A549 (cell line): ENCODE measurements at regions not wholly inside any gene's neighbourhood (a gene's known extent, or its start where the extent isn't known, plus 50 kb on each side); places are given as distances from the start of the nearest gene placed in this dataset.
"Not testable (repeated sequence)": the region's sequence is repeated elsewhere in the genome, so short reads cannot be mapped to it uniquely, and the experiment has no call there.

Experiments used
- ATAC-seq, 2 experiments: fragments of 200-7000 bp in 1 of 2; fragments of >200 bp in 1 of 2; cut with Nextera tagmentation in 1 of 2; cut with Tn5 transposase in 1 of 2; 3 replicates each; pipeline versions ENCODE4 v1.8.0 to v1.9.1; 2018 to 2020; ENCODE audit warnings: mild to moderate bottlenecking in 1 of 2, moderate library complexity in 1 of 2
- CTCF ChIA-PET: fragments of 300-600 bp; sonication (Branson Sonifier 250); formaldehyde crosslinking; extraction: SDS; loops from one replicate; lab custom pipeline; 2021; ENCODE audit warnings: antibody characterized with exemption, inconsistent platforms; lab: Yijun Ruan, JAX
- POLR2A ChIA-PET: fragments of 350-600 bp; formaldehyde crosslinking; extraction: SDS; loops from one replicate; lab custom pipeline; 2021; ENCODE audit warnings: antibody characterized with exemption, inconsistent platforms; lab: Yijun Ruan, JAX
- DNase-seq, 2 experiments: peaks; one replicate each; pipeline versions ENCODE4 v3.0.0 to v3.0.0-alpha.2; 2011 to 2016; ENCODE audit warnings: low read depth in 1 of 2, low spot score in 1 of 2
- FAIRE-seq: peaks from 2 replicates; lab custom pipeline; 2011; peaks lifted over from hg19 to GRCh38; lab: Jason Lieb, UNC
- H3K27ac ChIP-seq, 2 experiments: fragments of >200 bp; sonication (Bioruptor Twin); formaldehyde crosslinking; 3 replicates each; pipeline ENCODE4 v1.5.1; 2016 to 2017
- H3K4me1 ChIP-seq: fragments of >200 bp; sonication (Bioruptor Twin); formaldehyde crosslinking; 3 replicates; pipeline ENCODE4 v1.6.1; 2016
- H3K4me2 ChIP-seq: fragments of >200 bp; sonication (Bioruptor Twin); formaldehyde crosslinking; 3 replicates; pipeline ENCODE4 v1.6.1; 2016
- H3K4me3 ChIP-seq: fragments of >200 bp; sonication (Bioruptor Twin); formaldehyde crosslinking; 3 replicates; pipeline ENCODE4 v1.5.1; 2016
- H3K9me3 ChIP-seq: fragments of >200 bp; sonication (Bioruptor Twin); formaldehyde crosslinking; 3 replicates; pipeline ENCODE4 v1.6.1; 2016
- ATOH8 ChIP-seq: fragments of 250-450 bp; sonication (Bioruptor Pico); IDR thresholded peaks from 2 replicates; pipeline ENCODE4 v1.5.0; 2020; ENCODE audit warnings: low read depth, mild to moderate bottlenecking, moderate library complexity
- BCL3 ChIP-seq: fragments of >200 bp; sonication (Bioruptor Twin); formaldehyde crosslinking; IDR thresholded peaks from 3 replicates; pipeline ENCODE4 v1.6.1; 2016
- BHLHE40 ChIP-seq: IDR thresholded peaks from 2 replicates; pipeline ENCODE4 v1.6.1; 2012; ENCODE audit warnings: low read depth, low read length, inconsistent platforms
- ELK1 ChIP-seq: fragments of 150-350 bp; IDR thresholded peaks from 2 replicates; pipeline ENCODE4 v1.6.1; 2014; ENCODE audit warnings: low read depth, mild to moderate bottlenecking, low read length
- FOSB ChIP-seq: fragments of 250-450 bp; sonication (Bioruptor Pico); IDR thresholded peaks from 2 replicates; pipeline ENCODE4 v1.5.0; 2020; ENCODE audit warnings: mild to moderate bottlenecking, moderate library complexity
- FOXS1 ChIP-seq: fragments of 250-450 bp; sonication (Bioruptor Pico); IDR thresholded peaks from 2 replicates; pipeline ENCODE4 v1.5.0; 2020; ENCODE audit warnings: mild to moderate bottlenecking, moderate library complexity
- GATA3 ChIP-seq: IDR thresholded peaks from 2 replicates; pipeline ENCODE4 v1.6.1; 2012; ENCODE audit warnings: borderline replicate concordance
- HEYL ChIP-seq: fragments of 250-450 bp; sonication (Bioruptor Pico); IDR thresholded peaks from 2 replicates; pipeline ENCODE4 v1.8.0; 2021; ENCODE audit warnings: mild to moderate bottlenecking, moderate library complexity
- HOXB13 ChIP-seq: fragments of 250-450 bp; sonication (Bioruptor Pico); IDR thresholded peaks from 2 replicates; pipeline ENCODE4 v1.5.0; 2020; ENCODE audit warnings: low read depth, mild to moderate bottlenecking, moderate library complexity
- POLR2A ChIP-seq: IDR thresholded peaks from 2 replicates; pipeline ENCODE4 v1.6.1; 2012; ENCODE audit warnings: mild to moderate bottlenecking, low read length
- RAD21 ChIP-seq, 2 experiments: fragments of >200 bp in 1 of 2; sonication (Bioruptor Twin) in 1 of 2; formaldehyde crosslinking in 1 of 2; IDR thresholded peaks in 1 of 2; conservative IDR thresholded peaks in 1 of 2; 2 replicates in 1 of 2; 3 replicates in 1 of 2; pipeline ENCODE4 v1.6.1; 2012 to 2018; ENCODE audit warnings: inconsistent platforms in 1 of 2
- REST ChIP-seq: fragments of 200-600 bp; sonication (generic); IDR thresholded peaks from 2 replicates; pipeline ENCODE4 v1.6.1; 2016; ENCODE audit warnings: antibody characterized with exemption, mild to moderate bottlenecking, moderate library complexity
- SMC3 ChIP-seq: fragments of >200 bp; sonication (Bioruptor Twin); formaldehyde crosslinking; IDR thresholded peaks from 3 replicates; pipeline ENCODE4 v1.6.1; 2018; ENCODE audit warnings: inconsistent platforms
- WGBS: methylation state at CpG from one replicate; pipeline ENCODE4 v1.1.6; 2017; ENCODE audit errors: missing lambda C conversion rate; 5-methylcytosine and 5-hydroxymethylcytosine counted together
- TF ChIP-seq, protein P1 (sequence below): fragments of >200 bp; sonication (Bioruptor Twin); formaldehyde crosslinking; IDR thresholded peaks from 2 replicates; pipeline ENCODE4 v1.6.1; 2016
- TF ChIP-seq, protein P2 (sequence below): IDR thresholded peaks from 2 replicates; pipeline ENCODE4 v1.6.1; 2012
- TF ChIP-seq, protein P3 (sequence below): fragments of >200 bp; sonication (Bioruptor Twin); formaldehyde crosslinking; IDR thresholded peaks from 3 replicates; pipeline ENCODE4 v1.5.1; 2016

DNA sequence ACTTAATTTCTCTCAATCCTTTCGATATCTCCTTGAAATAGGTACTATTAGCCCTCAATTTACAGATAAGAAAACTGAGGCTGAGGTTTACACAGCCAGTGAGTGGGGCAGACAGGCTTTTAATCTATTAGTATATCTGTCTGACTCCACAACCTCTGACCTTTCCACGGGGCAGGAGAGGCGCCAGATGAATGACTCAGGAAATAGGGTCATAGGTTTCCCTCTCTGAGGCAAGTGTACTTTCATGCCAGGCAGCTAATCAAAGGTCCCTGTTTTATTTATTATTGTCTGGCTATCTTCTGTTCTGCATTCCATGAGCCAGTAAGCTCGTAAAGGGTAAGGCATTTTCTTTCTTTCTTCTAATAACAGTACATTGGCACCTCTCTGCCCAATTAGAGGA, 79.6 kb upstream of the KLF4 start:
- CTCF ChIA-PET = interaction anchor here (1.2 kb wide), 1 partner anchor 846 kb away, joined by 3 read pairs; no protein-coding TSS in a partner anchor
- DNase-seq = no peak
- peak in 1 of 2 experiments; percentile 72; a peak in 3 of 6 replicates for ATAC-seq
- peak overlapping the region; percentile 46 for H3K4me2 ChIP-seq
- TF ChIP-seq GATA3 (peak; percentile 15; the same call in 1 of the 2 replicates), ELK1 (no peak), FOSB (CRISPR knock-in tag) (no peak), FOXS1 (CRISPR knock-in tag) (no peak), HOXB13 (CRISPR knock-in tag) (no peak)
- no peaks in the 10 kb centered on the region for H3K9me3 ChIP-seq
- POLR2A ChIA-PET = no interaction called here
- WGBS = 27% methylated on average over 4 of the region's 4 CpGs
- peak overlapping the region; percentile 10 to 50; a peak in 3 of 6 replicates for H3K27ac ChIP-seq
- H3K4me3 ChIP-seq = no peak overlapping the region
- peaks cover 12% of the 10 kb centered on the region for H3K4me1 ChIP-seq
- FAIRE-seq = no peak

GRCh38 chr9:107568406-107568805, 78.8 kb upstream of the KLF4 start:
- H3K4me3 ChIP-seq, FAIRE-seq, POLR2A ChIA-PET, DNase-seq, H3K9me3 ChIP-seq, ATAC-seq, H3K4me2 ChIP-seq, H3K27ac ChIP-seq: not testable (repeated sequence)
- H3K4me1 ChIP-seq = peaks cover 12% of the 10 kb centered on the region
- CTCF ChIA-PET = interaction anchor here (0.7 to 1.0 kb wide), 2 partner anchors 16 to 304 kb away, joined by 3 read pairs; no protein-coding TSS in a partner anchor
- WGBS = 94% methylated on average over 10 of the region's 10 CpGs

GRCh38 chr9:107567462-107567861, 77.9 kb upstream of the KLF4 start:
- Histone ChIP-seq H3K4me3 (no peak overlapping the region), H3K27ac (no peak overlapping the region), H3K4me2 (no peak overlapping the region), H3K9me3 (no peaks in the 10 kb centered on the region), H3K4me1 (peaks cover 12% of the 10 kb centered on the region)
- DNase-seq (no peak), ATAC-seq (no peak), FAIRE-seq (no peak)
- POLR2A ChIA-PET = no interaction called here
- CTCF ChIA-PET = interaction anchor here (1.3 to 1.9 kb wide), 3 partner anchors 29 to 80 kb away, joined by 3 to 6 read pairs (median 4); no protein-coding TSS in a partner anchor
- WGBS = 79% methylated on average over 4 of the region's 4 CpGs
- TF ChIP-seq, protein P1, sequence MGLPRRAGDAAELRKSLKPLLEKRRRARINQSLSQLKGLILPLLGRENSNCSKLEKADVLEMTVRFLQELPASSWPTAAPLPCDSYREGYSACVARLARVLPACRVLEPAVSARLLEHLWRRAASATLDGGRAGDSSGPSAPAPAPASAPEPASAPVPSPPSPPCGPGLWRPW = no peak
- TF ChIP-seq REST (no peak), BCL3 (no peak), BHLHE40 (no peak), ATOH8 (CRISPR knock-in tag) (no peak), FOSB (CRISPR knock-in tag) (no peak), HEYL (CRISPR knock-in tag) (no peak), POLR2A (no peak), SMC3 (no peak), RAD21 (conservative IDR thresholded peaks at IDR 0.05 in 1 of 2, IDR thresholded peaks at IDR 0.05 in 1 of 2) (no peak)
- TF ChIP-seq, protein P2, sequence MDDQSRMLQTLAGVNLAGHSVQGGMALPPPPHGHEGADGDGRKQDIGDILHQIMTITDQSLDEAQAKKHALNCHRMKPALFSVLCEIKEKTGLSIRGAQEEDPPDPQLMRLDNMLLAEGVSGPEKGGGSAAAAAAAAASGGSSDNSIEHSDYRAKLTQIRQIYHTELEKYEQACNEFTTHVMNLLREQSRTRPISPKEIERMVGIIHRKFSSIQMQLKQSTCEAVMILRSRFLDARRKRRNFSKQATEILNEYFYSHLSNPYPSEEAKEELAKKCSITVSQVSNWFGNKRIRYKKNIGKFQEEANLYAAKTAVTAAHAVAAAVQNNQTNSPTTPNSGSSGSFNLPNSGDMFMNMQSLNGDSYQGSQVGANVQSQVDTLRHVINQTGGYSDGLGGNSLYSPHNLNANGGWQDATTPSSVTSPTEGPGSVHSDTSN = no peak
- TF ChIP-seq, protein P3, sequence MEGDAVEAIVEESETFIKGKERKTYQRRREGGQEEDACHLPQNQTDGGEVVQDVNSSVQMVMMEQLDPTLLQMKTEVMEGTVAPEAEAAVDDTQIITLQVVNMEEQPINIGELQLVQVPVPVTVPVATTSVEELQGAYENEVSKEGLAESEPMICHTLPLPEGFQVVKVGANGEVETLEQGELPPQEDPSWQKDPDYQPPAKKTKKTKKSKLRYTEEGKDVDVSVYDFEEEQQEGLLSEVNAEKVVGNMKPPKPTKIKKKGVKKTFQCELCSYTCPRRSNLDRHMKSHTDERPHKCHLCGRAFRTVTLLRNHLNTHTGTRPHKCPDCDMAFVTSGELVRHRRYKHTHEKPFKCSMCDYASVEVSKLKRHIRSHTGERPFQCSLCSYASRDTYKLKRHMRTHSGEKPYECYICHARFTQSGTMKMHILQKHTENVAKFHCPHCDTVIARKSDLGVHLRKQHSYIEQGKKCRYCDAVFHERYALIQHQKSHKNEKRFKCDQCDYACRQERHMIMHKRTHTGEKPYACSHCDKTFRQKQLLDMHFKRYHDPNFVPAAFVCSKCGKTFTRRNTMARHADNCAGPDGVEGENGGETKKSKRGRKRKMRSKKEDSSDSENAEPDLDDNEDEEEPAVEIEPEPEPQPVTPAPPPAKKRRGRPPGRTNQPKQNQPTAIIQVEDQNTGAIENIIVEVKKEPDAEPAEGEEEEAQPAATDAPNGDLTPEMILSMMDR = no peak
